A549 (cell line): ENCODE measurements at regions not wholly inside any gene's neighbourhood (a gene's known extent, or its start where the extent isn't known, plus 50 kb on each side); places are given as distances from the start of the nearest gene placed in this dataset.

Experiments used
- ATAC-seq, 2 experiments: fragments of 200-7000 bp in 1 of 2; fragments of >200 bp in 1 of 2; cut with Nextera tagmentation in 1 of 2; cut with Tn5 transposase in 1 of 2; 3 replicates each; pipeline versions ENCODE4 v1.8.0 to v1.9.1; 2018 to 2020; ENCODE audit warnings: mild to moderate bottlenecking in 1 of 2, moderate library complexity in 1 of 2
- CTCF ChIA-PET: fragments of 300-600 bp; sonication (Branson Sonifier 250); formaldehyde crosslinking; extraction: SDS; loops from one replicate; lab custom pipeline; 2021; ENCODE audit warnings: antibody characterized with exemption, inconsistent platforms; lab: Yijun Ruan, JAX
- POLR2A ChIA-PET: fragments of 350-600 bp; formaldehyde crosslinking; extraction: SDS; loops from one replicate; lab custom pipeline; 2021; ENCODE audit warnings: antibody characterized with exemption, inconsistent platforms; lab: Yijun Ruan, JAX
- DNase-seq, 2 experiments: peaks; one replicate each; pipeline versions ENCODE4 v3.0.0 to v3.0.0-alpha.2; 2011 to 2016; ENCODE audit warnings: low read depth in 1 of 2, low spot score in 1 of 2
- FAIRE-seq: peaks from 2 replicates; lab custom pipeline; 2011; peaks lifted over from hg19 to GRCh38; lab: Jason Lieb, UNC
- H3K27ac ChIP-seq, 2 experiments: fragments of >200 bp; sonication (Bioruptor Twin); formaldehyde crosslinking; 3 replicates each; pipeline ENCODE4 v1.5.1; 2016 to 2017
- H3K4me1 ChIP-seq: fragments of >200 bp; sonication (Bioruptor Twin); formaldehyde crosslinking; 3 replicates; pipeline ENCODE4 v1.6.1; 2016
- H3K4me2 ChIP-seq: fragments of >200 bp; sonication (Bioruptor Twin); formaldehyde crosslinking; 3 replicates; pipeline ENCODE4 v1.6.1; 2016
- H3K4me3 ChIP-seq: fragments of >200 bp; sonication (Bioruptor Twin); formaldehyde crosslinking; 3 replicates; pipeline ENCODE4 v1.5.1; 2016
- H3K9me3 ChIP-seq: fragments of >200 bp; sonication (Bioruptor Twin); formaldehyde crosslinking; 3 replicates; pipeline ENCODE4 v1.6.1; 2016
- CHD2 ChIP-seq: fragments of 150-350 bp; IDR thresholded peaks from 2 replicates; pipeline ENCODE4 v1.6.1; 2014; ENCODE audit warnings: low read length; ENCODE audit not compliant: partially characterized antibody
- ESRRA ChIP-seq: fragments of 150-350 bp; IDR thresholded peaks from 2 replicates; pipeline ENCODE4 v1.6.1; 2014; ENCODE audit warnings: mild to moderate bottlenecking, low read length, borderline replicate concordance
- FOSL2 ChIP-seq, 2 experiments: fragments of 450-650 bp in 1 of 2; fragments of >200 bp in 1 of 2; sonication (Bioruptor Twin) in 1 of 2; formaldehyde crosslinking; IDR thresholded peaks; 2 replicates each; pipeline versions ENCODE4 v1.5.0 to v1.6.1; 2016 to 2020; ENCODE audit warnings: mild to moderate bottlenecking in 1 of 2, moderate library complexity in 1 of 2
- GATA3 ChIP-seq: IDR thresholded peaks from 2 replicates; pipeline ENCODE4 v1.6.1; 2012; ENCODE audit warnings: borderline replicate concordance
- HDAC2 ChIP-seq: fragments of 200-600 bp; sonication (generic); IDR thresholded peaks from 2 replicates; pipeline ENCODE4 v1.6.1; 2016
- HOXA7 ChIP-seq: fragments of 250-450 bp; sonication (Bioruptor Pico); IDR thresholded peaks from 2 replicates; pipeline ENCODE4 v1.5.0; 2020; ENCODE audit warnings: mild to moderate bottlenecking, moderate library complexity
- ZFP36 ChIP-seq: fragments of 450-650 bp; IDR thresholded peaks from 2 replicates; pipeline ENCODE4 v1.6.1; 2014; ENCODE audit warnings: borderline replicate concordance; ENCODE audit not compliant: partially characterized antibody
- WGBS: methylation state at CpG from one replicate; pipeline ENCODE4 v1.1.6; 2017; ENCODE audit errors: missing lambda C conversion rate; 5-methylcytosine and 5-hydroxymethylcytosine counted together
- small RNA-seq, 6 experiments: library from RNA; depleted of rRNA; stranded (forward); fragments of <200 nt; gene quantifications; one replicate each; pipeline ENCODE3, GENCODE V24; 2012
- TF ChIP-seq, protein P1 (sequence below): IDR thresholded peaks from 2 replicates; pipeline ENCODE4 v1.6.1; 2012
- TF ChIP-seq, protein P2 (sequence below): fragments of >200 bp; sonication (Bioruptor Twin); formaldehyde crosslinking; IDR thresholded peaks from 3 replicates; pipeline ENCODE4 v1.6.1; 2016

DNA sequence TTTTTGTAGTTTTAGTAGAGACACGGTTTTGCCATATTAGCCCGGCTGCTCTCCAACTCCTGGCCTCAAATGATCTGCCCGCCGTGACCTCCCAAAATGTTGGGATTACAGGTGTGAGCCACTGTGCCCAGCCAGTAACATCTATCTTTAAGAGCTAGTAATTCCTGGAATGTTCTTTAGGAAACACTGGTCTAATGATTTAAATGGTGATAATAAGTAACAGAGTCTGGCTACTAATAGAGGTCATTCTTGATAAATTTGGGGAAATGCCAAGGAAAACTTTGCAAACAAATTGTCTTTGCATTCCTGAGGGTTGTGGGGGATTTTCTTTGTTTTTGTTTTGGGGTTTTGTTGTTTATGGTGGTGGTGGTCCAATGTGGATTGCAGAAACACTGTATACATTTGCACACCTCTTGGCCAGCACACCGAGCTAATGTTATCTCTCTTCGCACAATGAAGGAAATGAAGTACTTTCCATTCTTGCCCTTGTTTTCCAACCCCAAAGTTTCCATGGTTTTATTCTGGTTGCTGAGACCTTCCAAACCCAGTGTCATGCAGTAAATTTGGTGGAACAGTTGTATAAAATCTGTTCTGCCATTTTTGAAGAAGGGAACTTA lies 51.3 kb upstream of the WIPF3 start:
- no peaks in the 10 kb centered on the region for H3K9me3 ChIP-seq
- H3K4me3 ChIP-seq = no peak overlapping the region
- CTCF ChIA-PET = interaction anchor here (1.1 to 1.9 kb wide), 3 partner anchors 8 to 166 kb away, joined by 3 to 7 read pairs (median 4); partner anchors contain the start of gene WIPF3
- POLR2A ChIA-PET = no interaction called here
- no peak overlapping the region for H3K4me2 ChIP-seq
- no peak overlapping the region for H3K27ac ChIP-seq
- DNase-seq = no peak
- TF ChIP-seq ESRRA (no peak), FOSL2 (IDR thresholded peaks at IDR 0.05) (no peak), FOSL2 (CRISPR knock-in tag; IDR thresholded peaks at IDR 0.05) (no peak), CHD2 (no peak), ZFP36 (no peak), HDAC2 (no peak), GATA3 (no peak), HOXA7 (CRISPR knock-in tag) (no peak)
- TF ChIP-seq, protein P1, sequence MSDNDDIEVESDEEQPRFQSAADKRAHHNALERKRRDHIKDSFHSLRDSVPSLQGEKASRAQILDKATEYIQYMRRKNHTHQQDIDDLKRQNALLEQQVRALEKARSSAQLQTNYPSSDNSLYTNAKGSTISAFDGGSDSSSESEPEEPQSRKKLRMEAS = no peak
- TF ChIP-seq, protein P2, sequence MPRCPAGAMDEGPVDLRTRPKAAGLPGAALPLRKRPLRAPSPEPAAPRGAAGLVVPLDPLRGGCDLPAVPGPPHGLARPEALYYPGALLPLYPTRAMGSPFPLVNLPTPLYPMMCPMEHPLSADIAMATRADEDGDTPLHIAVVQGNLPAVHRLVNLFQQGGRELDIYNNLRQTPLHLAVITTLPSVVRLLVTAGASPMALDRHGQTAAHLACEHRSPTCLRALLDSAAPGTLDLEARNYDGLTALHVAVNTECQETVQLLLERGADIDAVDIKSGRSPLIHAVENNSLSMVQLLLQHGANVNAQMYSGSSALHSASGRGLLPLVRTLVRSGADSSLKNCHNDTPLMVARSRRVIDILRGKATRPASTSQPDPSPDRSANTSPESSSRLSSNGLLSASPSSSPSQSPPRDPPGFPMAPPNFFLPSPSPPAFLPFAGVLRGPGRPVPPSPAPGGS = no peak
- no peak for FAIRE-seq
- 56% methylated on average over 6 of the region's 6 CpGs for WGBS
- no peaks in the 10 kb centered on the region for H3K4me1 ChIP-seq
- ATAC-seq = no peak

Small RNAs in the stretch of these regions (small RNA-seq; reads per million reads assigned to genes)
- gene MIR550A3 = 0 to 5.5 (median 0.87) reads per million in 6 experiments
- gene TMSB4XP3 = 0 reads per million in 6 experiments
